IMR-90 (cell line): ENCODE measurements at regions not wholly inside any gene's neighbourhood (a gene's known extent, or its start where the extent isn't known, plus 50 kb on each side); places are given as distances from the start of the nearest gene placed in this dataset.

ENCODE experiments used
- ATAC-seq: fragments of 200-7000 bp; cut with Tn5 transposase; 2 replicates; pipeline ENCODE4 v1.9.1; 2020; ENCODE audit warnings: low read depth, mild to moderate bottlenecking, moderate library complexity
- BruUV-seq: library from RNA; stranded (reverse); fragments of 400-500 nt; replicated peaks from 2 replicates; lab custom pipeline; 2021; lab: Mats Ljungman, UMichigan
- CTCF ChIA-PET: fragments of 300-600 bp; formaldehyde crosslinking; extraction: SDS; loops from one replicate; lab custom pipeline; 2021; ENCODE audit warnings: antibody characterized with exemption; lab: Yijun Ruan, JAX
- POLR2A ChIA-PET: fragments of 300-600 bp; sonication (Branson Sonifier 250); formaldehyde crosslinking; loops from one replicate; lab custom pipeline; 2022; ENCODE audit warnings: antibody characterized with exemption; ENCODE audit not compliant: unreplicated experiment; lab: Charles Lee
- DNase-seq: peaks from one replicate; pipeline ENCODE4 v3.0.0; 2013
- H2AFZ ChIP-seq: replicated peaks from 2 replicates; pipeline ENCODE3; 2013; ENCODE audit warnings: low read length, mild to moderate bottlenecking; ENCODE audit not compliant: poor library complexity
- H2AK5ac ChIP-seq: 2 replicates; pipeline ENCODE4 v1.6.1; 2013; ENCODE audit warnings: low read depth, low read length, inconsistent platforms
- H2AK9ac ChIP-seq: replicated peaks from 2 replicates; pipeline ENCODE3; 2013; ENCODE audit warnings: mild to moderate bottlenecking, low read depth, low read length, moderate library complexity; ENCODE audit not compliant: poor library complexity
- H2BK120ac ChIP-seq: 2 replicates; pipeline ENCODE4 v1.6.1; 2013; ENCODE audit warnings: low read depth, low read length, inconsistent platforms
- H2BK15ac ChIP-seq: 3 replicates; pipeline ENCODE4 v1.6.1; 2013; ENCODE audit warnings: low read depth, low read length, inconsistent platforms
- H2BK20ac ChIP-seq: 2 replicates; pipeline ENCODE4 v1.6.1; 2013; ENCODE audit warnings: low read depth, mild to moderate bottlenecking, inconsistent platforms, low read length, moderate library complexity
- H2BK5ac ChIP-seq: 2 replicates; pipeline ENCODE4 v1.6.1; 2013; ENCODE audit warnings: mild to moderate bottlenecking, low read depth, low read length, inconsistent platforms; ENCODE audit not compliant: poor library complexity, severe bottlenecking
- H3K14ac ChIP-seq: replicated peaks from 2 replicates; pipeline ENCODE4 v1.6.1; 2013; ENCODE audit warnings: low read depth, low read length, inconsistent platforms
- H3K18ac ChIP-seq: 2 replicates; pipeline ENCODE4 v1.6.1; 2013; ENCODE audit warnings: low read depth, low read length, control low read depth
- H3K23ac ChIP-seq: 2 replicates; pipeline ENCODE4 v1.6.1; 2013; ENCODE audit warnings: low read depth, low read length, inconsistent platforms
- H3K27ac ChIP-seq: 2 replicates; pipeline ENCODE4 v1.5.1; 2013; ENCODE audit warnings: mild to moderate bottlenecking, control low read depth, low read length; ENCODE audit not compliant: insufficient read depth
- H3K27me3 ChIP-seq: 2 replicates; pipeline ENCODE4 v1.6.1; 2013; ENCODE audit warnings: low read length; ENCODE audit not compliant: control insufficient read depth, insufficient read depth
- H3K36me3 ChIP-seq: 2 replicates; pipeline ENCODE4 v1.6.1; 2013; ENCODE audit warnings: low read length, mixed read lengths; ENCODE audit not compliant: control insufficient read depth, insufficient read depth
- H3K4ac ChIP-seq: 2 replicates; pipeline ENCODE4 v1.6.1; 2013; ENCODE audit warnings: low read depth, low read length, inconsistent platforms
- H3K4me1 ChIP-seq: 2 replicates; pipeline ENCODE4 v1.6.1; 2013; ENCODE audit warnings: low read length, mixed read lengths; ENCODE audit not compliant: control insufficient read depth, insufficient read depth
- H3K4me2 ChIP-seq: 2 replicates; pipeline ENCODE4 v1.6.1; 2013; ENCODE audit warnings: low read depth, mild to moderate bottlenecking, control low read depth, low read length, moderate library complexity
- H3K4me3 ChIP-seq: 2 replicates; pipeline ENCODE4 v1.5.1; 2013; ENCODE audit warnings: low read depth, mild to moderate bottlenecking, control low read depth, low read length, moderate library complexity; ENCODE audit not compliant: insufficient read depth
- H3K56ac ChIP-seq: 2 replicates; pipeline ENCODE4 v1.6.1; 2013; ENCODE audit warnings: low read length, inconsistent platforms; ENCODE audit not compliant: insufficient read depth; ENCODE audit errors: extremely low read depth
- H3K79me1 ChIP-seq, 2 experiments: 2 replicates each; pipeline ENCODE4 v1.6.1; 2013; ENCODE audit warnings: low read length in 2 of 2, inconsistent platforms in 1 of 2, low read depth in 1 of 2
- H3K9ac ChIP-seq: 2 replicates; pipeline ENCODE4 v1.6.1; 2013; ENCODE audit warnings: low read depth, low read length, control low read depth
- H3K9me1 ChIP-seq: 2 replicates; pipeline ENCODE4 v1.6.1; 2013; ENCODE audit warnings: low read length, inconsistent platforms; ENCODE audit not compliant: insufficient read depth
- H3K9me3 ChIP-seq: 2 replicates; pipeline ENCODE4 v1.6.1; 2013; ENCODE audit warnings: low read length; ENCODE audit not compliant: control insufficient read depth, insufficient read depth
- H4K20me1 ChIP-seq: 2 replicates; pipeline ENCODE4 v1.6.1; 2013; ENCODE audit warnings: low read length, inconsistent platforms; ENCODE audit not compliant: insufficient read depth
- H4K5ac ChIP-seq: 2 replicates; pipeline ENCODE4 v1.6.1; 2013; ENCODE audit warnings: mild to moderate bottlenecking, low read depth, low read length, control low read depth
- H4K8ac ChIP-seq, 2 experiments: 2 replicates each; pipeline ENCODE4 v1.6.1; 2013; ENCODE audit warnings: low read depth in 2 of 2, low read length in 2 of 2, control low read depth in 1 of 2, inconsistent platforms in 1 of 2
- H4K91ac ChIP-seq: 2 replicates; pipeline ENCODE4 v1.6.1; 2013; ENCODE audit warnings: low read depth, low read length, inconsistent platforms; ENCODE audit not compliant: insufficient read depth
- BHLHE40 ChIP-seq: fragments of 150-350 bp; IDR thresholded peaks from 2 replicates; pipeline ENCODE4 v1.6.1; 2016; ENCODE audit warnings: mild to moderate bottlenecking, low read depth, low read length
- CEBPB ChIP-seq: IDR thresholded peaks from 2 replicates; pipeline ENCODE4 v1.6.1; 2012; ENCODE audit warnings: low read depth, low read length, improper control_type of control experiment
- CHD1 ChIP-seq: IDR thresholded peaks from 2 replicates; pipeline ENCODE4 v1.6.1; 2012; ENCODE audit warnings: low read depth, low read length, improper control_type of control experiment
- FOS ChIP-seq: fragments of 150-350 bp; IDR thresholded peaks from 2 replicates; pipeline ENCODE4 v1.6.1; 2016; ENCODE audit warnings: low read depth, low read length
- MAFK ChIP-seq: IDR thresholded peaks from 2 replicates; pipeline ENCODE4 v1.6.1; 2012; ENCODE audit warnings: low read depth, low read length, improper control_type of control experiment
- MAZ ChIP-seq: IDR thresholded peaks from 2 replicates; pipeline ENCODE4 v1.6.1; 2012; ENCODE audit warnings: low read depth, mild to moderate bottlenecking, low read length, improper control_type of control experiment, moderate library complexity, borderline replicate concordance
- MXI1 ChIP-seq: IDR thresholded peaks from 2 replicates; pipeline ENCODE4 v1.6.1; 2012; ENCODE audit warnings: low read depth, mild to moderate bottlenecking, low read length, moderate library complexity, borderline replicate concordance
- NFE2L2 ChIP-seq: fragments of 150-350 bp; IDR thresholded peaks from 2 replicates; pipeline ENCODE4 v1.6.1; 2016; ENCODE audit warnings: low read depth, mild to moderate bottlenecking, low read length
- POLR2A ChIP-seq: IDR thresholded peaks from 2 replicates; pipeline ENCODE4 v1.6.1; 2012; ENCODE audit warnings: mild to moderate bottlenecking, low read depth, low read length
- RAD21 ChIP-seq: IDR thresholded peaks from 2 replicates; pipeline ENCODE4 v1.6.1; 2012; ENCODE audit warnings: low read length, improper control_type of control experiment
- RCOR1 ChIP-seq: IDR thresholded peaks from 2 replicates; pipeline ENCODE4 v1.6.1; 2012; ENCODE audit warnings: mild to moderate bottlenecking, low read length, improper control_type of control experiment; ENCODE audit not compliant: insufficient replicate concordance
- RFX5 ChIP-seq: IDR thresholded peaks from 2 replicates; pipeline ENCODE4 v1.8.0; 2012; ENCODE audit warnings: low read depth, mild to moderate bottlenecking, low read length, moderate library complexity
- SMC3 ChIP-seq: fragments of 150-350 bp; IDR thresholded peaks from 2 replicates; pipeline ENCODE4 v1.6.1; 2016; ENCODE audit warnings: low read depth, mild to moderate bottlenecking, antibody characterized with exemption, low read length, moderate library complexity
- USF2 ChIP-seq: fragments of 150-350 bp; IDR thresholded peaks from 2 replicates; pipeline ENCODE4 v1.6.1; 2017; ENCODE audit warnings: mild to moderate bottlenecking, antibody characterized with exemption, low read length, low read depth
- WGBS, 2 experiments: methylation state at CpG; one replicate each; pipeline versions ENCODE4 v1.1.5 to v1.1.7; 2013; ENCODE audit warnings: missing lambda C conversion rate in 2 of 2; ENCODE audit not compliant: insufficient read length in 1 of 2; ENCODE audit errors: extremely low coverage in 2 of 2; 5-methylcytosine and 5-hydroxymethylcytosine counted together
- dilution Hi-C: fragments of 300-500 bp; cut with HindIII; formaldehyde crosslinking; loops from one replicate; pipeline ENCODE4 v1.14.3; 2018; ENCODE audit warnings: low sequenced_read_pairs; ENCODE audit not compliant: unreplicated experiment
- in situ Hi-C: fragments of 300-500 bp; cut with MboI; formaldehyde crosslinking; loops from 3 replicates; pipeline ENCODE4 v1.14.3; 2019; ENCODE audit warnings: low sequenced_read_pairs, inconsistent platforms, mixed read lengths
- intact Hi-C: fragments of 100-400 bp; cut with micrococcal nuclease; formaldehyde crosslinking; loops from 2 replicates; pipeline ENCODE4 v1.10.0; 2022
- TF ChIP-seq, protein P1 (sequence below): fragments of 150-350 bp; IDR thresholded peaks from 2 replicates; pipeline ENCODE4 v1.6.1; 2016; ENCODE audit warnings: low read depth, mild to moderate bottlenecking, low read length, moderate library complexity, borderline replicate concordance
- TF ChIP-seq, protein P2 (sequence below): conservative IDR thresholded peaks from 2 replicates; pipeline ENCODE4 v1.5.1; 2012; ENCODE audit warnings: mild to moderate bottlenecking, low read depth, low read length, improper control_type of control experiment

GRCh38 chr10:120172356-120172755, 279.8 kb downstream of the SEC23IP start:
- no peaks in the 10 kb centered on the region for H3K36me3 ChIP-seq
- in situ Hi-C loops (no loop called here), dilution Hi-C loops (no loop called here), intact Hi-C loops (no loop called here)
- H3K4me2 ChIP-seq, result no peak overlapping the region
- no peak overlapping the region for H2AFZ ChIP-seq
- H4K8ac ChIP-seq, result no peak overlapping the region
- H3K18ac ChIP-seq, result no peak overlapping the region
- no peaks in the 10 kb centered on the region for H3K9me1 ChIP-seq
- peaks cover 12% of the 10 kb centered on the region for H3K9me3 ChIP-seq
- H2BK5ac ChIP-seq, result no peak overlapping the region
- ATAC-seq, result no peak
- no peak overlapping the region for H2BK120ac ChIP-seq
- H3K23ac ChIP-seq, result no peak overlapping the region
- no peak overlapping the region for H3K27ac ChIP-seq
- no peak overlapping the region for H4K5ac ChIP-seq
- no peak overlapping the region for H2AK5ac ChIP-seq
- H4K91ac ChIP-seq, result no peak overlapping the region
- no peak for DNase-seq
- POLR2A ChIA-PET, result no interaction called here
- H3K4me3 ChIP-seq, result no peak overlapping the region
- H3K27me3 ChIP-seq, result no peaks in the 10 kb centered on the region
- H2BK15ac ChIP-seq, result no peak overlapping the region
- TF ChIP-seq MAFK (no peak), SMC3 (no peak), BHLHE40 (no peak), USF2 (no peak), CHD1 (no peak), RCOR1 (no peak), MXI1 (no peak), CEBPB (no peak), NFE2L2 (no peak), FOS (no peak), RFX5 (no peak), POLR2A (no peak), RAD21 (no peak), MAZ (no peak)
- TF ChIP-seq, protein P1, sequence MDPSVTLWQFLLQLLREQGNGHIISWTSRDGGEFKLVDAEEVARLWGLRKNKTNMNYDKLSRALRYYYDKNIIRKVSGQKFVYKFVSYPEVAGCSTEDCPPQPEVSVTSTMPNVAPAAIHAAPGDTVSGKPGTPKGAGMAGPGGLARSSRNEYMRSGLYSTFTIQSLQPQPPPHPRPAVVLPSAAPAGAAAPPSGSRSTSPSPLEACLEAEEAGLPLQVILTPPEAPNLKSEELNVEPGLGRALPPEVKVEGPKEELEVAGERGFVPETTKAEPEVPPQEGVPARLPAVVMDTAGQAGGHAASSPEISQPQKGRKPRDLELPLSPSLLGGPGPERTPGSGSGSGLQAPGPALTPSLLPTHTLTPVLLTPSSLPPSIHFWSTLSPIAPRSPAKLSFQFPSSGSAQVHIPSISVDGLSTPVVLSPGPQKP, result no peak
- TF ChIP-seq, protein P2, sequence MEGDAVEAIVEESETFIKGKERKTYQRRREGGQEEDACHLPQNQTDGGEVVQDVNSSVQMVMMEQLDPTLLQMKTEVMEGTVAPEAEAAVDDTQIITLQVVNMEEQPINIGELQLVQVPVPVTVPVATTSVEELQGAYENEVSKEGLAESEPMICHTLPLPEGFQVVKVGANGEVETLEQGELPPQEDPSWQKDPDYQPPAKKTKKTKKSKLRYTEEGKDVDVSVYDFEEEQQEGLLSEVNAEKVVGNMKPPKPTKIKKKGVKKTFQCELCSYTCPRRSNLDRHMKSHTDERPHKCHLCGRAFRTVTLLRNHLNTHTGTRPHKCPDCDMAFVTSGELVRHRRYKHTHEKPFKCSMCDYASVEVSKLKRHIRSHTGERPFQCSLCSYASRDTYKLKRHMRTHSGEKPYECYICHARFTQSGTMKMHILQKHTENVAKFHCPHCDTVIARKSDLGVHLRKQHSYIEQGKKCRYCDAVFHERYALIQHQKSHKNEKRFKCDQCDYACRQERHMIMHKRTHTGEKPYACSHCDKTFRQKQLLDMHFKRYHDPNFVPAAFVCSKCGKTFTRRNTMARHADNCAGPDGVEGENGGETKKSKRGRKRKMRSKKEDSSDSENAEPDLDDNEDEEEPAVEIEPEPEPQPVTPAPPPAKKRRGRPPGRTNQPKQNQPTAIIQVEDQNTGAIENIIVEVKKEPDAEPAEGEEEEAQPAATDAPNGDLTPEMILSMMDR, result no peak
- no peak overlapping the region for H3K14ac ChIP-seq
- H3K4me1 ChIP-seq, result no peaks in the 10 kb centered on the region
- H4K20me1 ChIP-seq, result no peaks in the 10 kb centered on the region
- no peak overlapping the region for H3K4ac ChIP-seq
- CTCF ChIA-PET, result no interaction called here
- H2AK9ac ChIP-seq, result no peak overlapping the region
- no peak overlapping the region for H3K56ac ChIP-seq
- H2BK20ac ChIP-seq, result no peak overlapping the region
- no peaks in the 10 kb centered on the region for H3K79me1 ChIP-seq
- no CpG with 5 or more reads among the region's 4 CpGs for WGBS, 2 experiments
- BruUV-seq, result no TSS peak
- no peak overlapping the region for H3K9ac ChIP-seq
